ENCODE measurements at regions not wholly inside any gene's neighbourhood (a gene's known extent, or its start where the extent isn't known, plus 50 kb on each side); places are given as distances from the start of the nearest gene placed in this dataset.

DNA sequence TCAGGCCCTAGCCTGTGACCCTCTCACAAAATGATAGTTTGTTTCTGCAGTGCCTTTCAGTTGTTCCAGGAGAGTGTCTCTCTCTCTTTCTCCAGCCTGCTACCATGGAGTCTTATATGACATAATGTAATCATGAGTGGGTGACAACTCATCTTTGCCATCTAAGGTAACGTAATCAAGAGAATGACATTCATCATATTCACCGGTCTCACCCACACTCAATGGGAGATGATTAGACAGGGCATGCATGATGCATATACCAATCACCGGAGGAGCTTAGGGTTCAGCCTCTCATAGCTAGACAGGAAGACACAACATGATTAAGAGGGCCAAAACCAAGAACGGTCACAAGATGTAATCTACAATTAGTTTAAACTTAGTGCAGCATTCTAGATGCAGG is 97.1 kb upstream of the FAM9B start:
- TF ChIP-seq, protein P1, sequence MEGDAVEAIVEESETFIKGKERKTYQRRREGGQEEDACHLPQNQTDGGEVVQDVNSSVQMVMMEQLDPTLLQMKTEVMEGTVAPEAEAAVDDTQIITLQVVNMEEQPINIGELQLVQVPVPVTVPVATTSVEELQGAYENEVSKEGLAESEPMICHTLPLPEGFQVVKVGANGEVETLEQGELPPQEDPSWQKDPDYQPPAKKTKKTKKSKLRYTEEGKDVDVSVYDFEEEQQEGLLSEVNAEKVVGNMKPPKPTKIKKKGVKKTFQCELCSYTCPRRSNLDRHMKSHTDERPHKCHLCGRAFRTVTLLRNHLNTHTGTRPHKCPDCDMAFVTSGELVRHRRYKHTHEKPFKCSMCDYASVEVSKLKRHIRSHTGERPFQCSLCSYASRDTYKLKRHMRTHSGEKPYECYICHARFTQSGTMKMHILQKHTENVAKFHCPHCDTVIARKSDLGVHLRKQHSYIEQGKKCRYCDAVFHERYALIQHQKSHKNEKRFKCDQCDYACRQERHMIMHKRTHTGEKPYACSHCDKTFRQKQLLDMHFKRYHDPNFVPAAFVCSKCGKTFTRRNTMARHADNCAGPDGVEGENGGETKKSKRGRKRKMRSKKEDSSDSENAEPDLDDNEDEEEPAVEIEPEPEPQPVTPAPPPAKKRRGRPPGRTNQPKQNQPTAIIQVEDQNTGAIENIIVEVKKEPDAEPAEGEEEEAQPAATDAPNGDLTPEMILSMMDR (IDR thresholded peaks at IDR 0.05; ENCODE audit: low read depth, low read length) = no peak
- no peak for TF ChIP-seq EZH2phosphoT487 (IDR thresholded peaks at IDR 0.05; ENCODE audit: low read depth)
